ENCODE measurements at regions not wholly inside any gene's neighbourhood (a gene's known extent, or its start where the extent isn't known, plus 50 kb on each side); places are given as distances from the start of the nearest gene placed in this dataset.

DNA sequence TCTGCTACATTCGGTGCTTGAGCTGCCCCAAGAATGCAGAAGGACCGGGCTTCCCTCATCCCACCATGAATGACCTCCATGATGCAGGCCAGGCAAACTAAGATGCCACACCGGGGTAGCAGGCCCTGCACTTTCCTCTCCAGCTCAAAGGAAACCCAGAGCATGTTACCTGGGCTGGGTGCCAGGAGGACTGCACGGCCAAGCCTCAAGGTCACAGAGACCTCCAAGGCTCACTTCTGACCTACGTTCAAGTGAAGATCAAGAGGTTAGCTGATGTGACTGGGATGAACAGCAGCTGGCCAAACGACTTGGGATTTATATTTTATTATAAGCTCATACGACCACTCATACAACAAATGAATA lies 501.8 kb downstream of the CD83 start:
- no peak for TF ChIP-seq EZH2phosphoT487 (IDR thresholded peaks at IDR 0.05; ENCODE audit: borderline replicate concordance, low read length)
- TF ChIP-seq, protein P1, sequence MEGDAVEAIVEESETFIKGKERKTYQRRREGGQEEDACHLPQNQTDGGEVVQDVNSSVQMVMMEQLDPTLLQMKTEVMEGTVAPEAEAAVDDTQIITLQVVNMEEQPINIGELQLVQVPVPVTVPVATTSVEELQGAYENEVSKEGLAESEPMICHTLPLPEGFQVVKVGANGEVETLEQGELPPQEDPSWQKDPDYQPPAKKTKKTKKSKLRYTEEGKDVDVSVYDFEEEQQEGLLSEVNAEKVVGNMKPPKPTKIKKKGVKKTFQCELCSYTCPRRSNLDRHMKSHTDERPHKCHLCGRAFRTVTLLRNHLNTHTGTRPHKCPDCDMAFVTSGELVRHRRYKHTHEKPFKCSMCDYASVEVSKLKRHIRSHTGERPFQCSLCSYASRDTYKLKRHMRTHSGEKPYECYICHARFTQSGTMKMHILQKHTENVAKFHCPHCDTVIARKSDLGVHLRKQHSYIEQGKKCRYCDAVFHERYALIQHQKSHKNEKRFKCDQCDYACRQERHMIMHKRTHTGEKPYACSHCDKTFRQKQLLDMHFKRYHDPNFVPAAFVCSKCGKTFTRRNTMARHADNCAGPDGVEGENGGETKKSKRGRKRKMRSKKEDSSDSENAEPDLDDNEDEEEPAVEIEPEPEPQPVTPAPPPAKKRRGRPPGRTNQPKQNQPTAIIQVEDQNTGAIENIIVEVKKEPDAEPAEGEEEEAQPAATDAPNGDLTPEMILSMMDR (IDR thresholded peaks at IDR 0.05; ENCODE audit: low read depth, low read length, poor library complexity, severe bottlenecking): no peak
- H3K36me3 ChIP-seq (ENCODE audit: control insufficient read depth, low read length): no peaks in the 10 kb centered on the region
- H3K4me2 ChIP-seq (ENCODE audit: low read length): no peak overlapping the region
- H3K79me2 ChIP-seq (ENCODE audit: control insufficient read depth, low read length): no peaks in the 10 kb centered on the region
- H3F3A ChIP-seq (ENCODE audit: control insufficient read depth, insufficient read depth): no peaks in the 10 kb centered on the region
- H3K9me2 ChIP-seq (replicated peaks; ENCODE audit: control insufficient read depth, low read length): no peaks in the 10 kb centered on the region
- H4K20me1 ChIP-seq (ENCODE audit: control insufficient read depth, insufficient read depth, low read depth, low read length): no peaks in the 10 kb centered on the region
- no peaks in the 10 kb centered on the region for H3K9me3 ChIP-seq (ENCODE audit: control insufficient read depth, insufficient read depth, low read length)
- no peak overlapping the region for H3K4me3 ChIP-seq (ENCODE audit: low read length)
- no peak overlapping the region for H3K27ac ChIP-seq (ENCODE audit: low read depth, low read length)
- H3K4me1 ChIP-seq (ENCODE audit: control insufficient read depth, low read length): no peaks in the 10 kb centered on the region
- H3K27me3 ChIP-seq (ENCODE audit: control insufficient read depth, low read length): peaks cover 3% of the 10 kb centered on the region; the same call in 1 of the 2 replicates

GRCh38 chr6:14620522-14620921 lies 502.9 kb downstream of the CD83 start:
- H3K27ac ChIP-seq (ENCODE audit: low read depth, low read length): no peak overlapping the region
- H3K4me1 ChIP-seq (ENCODE audit: control insufficient read depth, low read length): no peaks in the 10 kb centered on the region
- H3K4me2 ChIP-seq (ENCODE audit: low read length): no peak overlapping the region
- H3K9me2 ChIP-seq (replicated peaks; ENCODE audit: control insufficient read depth, low read length): no peaks in the 10 kb centered on the region
- no peaks in the 10 kb centered on the region for H4K20me1 ChIP-seq (ENCODE audit: control insufficient read depth, insufficient read depth, low read depth, low read length)
- no peaks in the 10 kb centered on the region for H3K36me3 ChIP-seq (ENCODE audit: control insufficient read depth, low read length)
- no peaks in the 10 kb centered on the region for H3K79me2 ChIP-seq (ENCODE audit: control insufficient read depth, low read length)
- H3K9me3 ChIP-seq (ENCODE audit: control insufficient read depth, insufficient read depth, low read length): no peaks in the 10 kb centered on the region
- H3F3A ChIP-seq (ENCODE audit: control insufficient read depth, insufficient read depth): no peaks in the 10 kb centered on the region
- H3K4me3 ChIP-seq (ENCODE audit: low read length): no peak overlapping the region
- no peak for TF ChIP-seq EZH2phosphoT487 (IDR thresholded peaks at IDR 0.05; ENCODE audit: borderline replicate concordance, low read length)
- TF ChIP-seq, protein P1 (IDR thresholded peaks at IDR 0.05; ENCODE audit: low read depth, low read length, poor library complexity, severe bottlenecking): no peak
- H3K27me3 ChIP-seq (ENCODE audit: control insufficient read depth, low read length): peaks cover 3% of the 10 kb centered on the region; the same call in 1 of the 2 replicates

DNA sequence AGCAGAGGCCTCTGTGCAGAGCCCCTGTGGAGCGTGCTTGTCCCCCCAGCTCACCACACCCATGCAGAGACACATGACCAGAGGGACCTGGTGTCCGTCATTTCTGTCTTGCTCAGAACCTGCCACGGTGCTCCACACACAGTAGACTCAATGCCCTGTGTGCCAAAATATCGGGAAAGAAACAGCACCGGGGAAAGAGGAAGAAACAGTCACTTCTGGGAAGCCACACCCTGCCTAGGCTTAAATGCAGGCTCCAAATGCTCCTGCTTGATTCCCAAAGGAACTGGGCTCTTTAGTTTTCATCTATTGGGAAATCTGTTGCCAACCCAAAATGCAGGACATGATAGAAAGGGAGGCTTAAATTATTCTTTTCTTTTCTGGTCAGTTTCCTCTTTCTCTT lies 503.9 kb downstream of the CD83 start:
- Histone ChIP-seq H3K27me3 (ENCODE audit: control insufficient read depth, low read length) (peaks cover 3% of the 10 kb centered on the region; the same call in 1 of the 2 replicates), H3K9me2 (replicated peaks; ENCODE audit: control insufficient read depth, low read length) (no peaks in the 10 kb centered on the region), H3K79me2 (ENCODE audit: control insufficient read depth, low read length) (no peaks in the 10 kb centered on the region), H3K36me3 (ENCODE audit: control insufficient read depth, low read length) (no peaks in the 10 kb centered on the region), H3K4me1 (ENCODE audit: control insufficient read depth, low read length) (no peaks in the 10 kb centered on the region), H3F3A (ENCODE audit: control insufficient read depth, insufficient read depth) (no peaks in the 10 kb centered on the region), H3K27ac (ENCODE audit: low read depth, low read length) (no peak overlapping the region), H3K9me3 (ENCODE audit: control insufficient read depth, insufficient read depth, low read length) (no peaks in the 10 kb centered on the region), H4K20me1 (ENCODE audit: control insufficient read depth, insufficient read depth, low read depth, low read length) (no peaks in the 10 kb centered on the region), H3K4me3 (ENCODE audit: low read length) (no peak overlapping the region), H3K4me2 (ENCODE audit: low read length) (no peak overlapping the region)
- TF ChIP-seq, protein P1 (IDR thresholded peaks at IDR 0.05; ENCODE audit: low read depth, low read length, poor library complexity, severe bottlenecking): no peak
- no peak for TF ChIP-seq EZH2phosphoT487 (IDR thresholded peaks at IDR 0.05; ENCODE audit: borderline replicate concordance, low read length)
